AG10803 (cell line): ENCODE measurements at regions not wholly inside any gene's neighbourhood (a gene's known extent, or its start where the extent isn't known, plus 50 kb on each side); places are given as distances from the start of the nearest gene placed in this dataset.
A peak's percentile ranks its signal among the peaks of the same experiment; 100 is the strongest.

ENCODE experiments used
- DNase-seq: peaks from one replicate; pipeline ENCODE4 v3.0.0; 2010; ENCODE audit warnings: low read depth
- H3K4me3 ChIP-seq: 2 replicates; pipeline ENCODE4 v1.5.1; 2011; ENCODE audit warnings: mild to moderate bottlenecking, low read length, control low read depth
- CTCF ChIP-seq: conservative IDR thresholded peaks from 2 replicates; pipeline ENCODE4 v1.5.1; 2011; ENCODE audit warnings: mild to moderate bottlenecking, low read length, control low read depth, inconsistent platforms

GRCh38 chr9:22590336-22591033, 143.9 kb downstream of the DMRTA1 start:
- DNase-seq, result no peak
- TF ChIP-seq CTCF, result no peak
- H3K4me3 ChIP-seq, result no peak overlapping the region

GRCh38 chr9:22595805-22596204, 149.2 kb downstream of the DMRTA1 start:
- no peak for DNase-seq
- H3K4me3 ChIP-seq, result no peak overlapping the region
- no peak for TF ChIP-seq CTCF

- H3K4me3 ChIP-seq, result no peak overlapping the region
- no peak for TF ChIP-seq CTCF
- DNase-seq, result no peak
These were observed 170.5 kb downstream of the DMRTA1 start for GRCh38 chr9:22617156-22617555.

- TF ChIP-seq CTCF, result no peak
- DNase-seq, result no peak
- no peak overlapping the region for H3K4me3 ChIP-seq
These were observed 176.2 kb downstream of the DMRTA1 start for GRCh38 chr9:22622815-22623214.

GRCh38 chr9:22623236-22623635, 176.6 kb downstream of the DMRTA1 start:
- no peak for TF ChIP-seq CTCF
- no peak overlapping the region for H3K4me3 ChIP-seq
- DNase-seq, result no peak

- DNase-seq, result no peak
- no peak for TF ChIP-seq CTCF
- no peak overlapping the region for H3K4me3 ChIP-seq
These were observed 178.9 kb downstream of the DMRTA1 start for GRCh38 chr9:22625540-22625939.

- peak; percentile 31 for DNase-seq
- TF ChIP-seq CTCF, result no peak
- no peak overlapping the region for H3K4me3 ChIP-seq
These were observed 196.9 kb downstream of the DMRTA1 start for GRCh38 chr9:22643541-22643940.
